HepG2 (cell line): ENCODE measurements at regions not wholly inside any gene's neighbourhood (a gene's known extent, or its start where the extent isn't known, plus 50 kb on each side); places are given as distances from the start of the nearest gene placed in this dataset.

ENCODE experiments used
- ARNT ChIP-seq: fragments of 450-650 bp; IDR thresholded peaks from 2 replicates; pipeline ENCODE4 v1.6.1; 2017
- CBX5 ChIP-seq: sonication (generic); formaldehyde crosslinking; IDR thresholded peaks from 2 replicates; pipeline ENCODE4 v1.4.0; 2020; ENCODE audit warnings: missing genetic modification reagents, borderline replicate concordance
- ERF ChIP-seq: IDR thresholded peaks from 2 replicates; pipeline ENCODE4 v1.6.1; 2018; ENCODE audit warnings: missing biosample characterization, missing genetic modification reagents
- ETV5 ChIP-seq: IDR thresholded peaks from 2 replicates; pipeline ENCODE4 v1.6.1; 2018; ENCODE audit warnings: missing biosample characterization, missing genetic modification reagents, inconsistent platforms, borderline replicate concordance
- FOSL2 ChIP-seq: sonication (generic); formaldehyde crosslinking; IDR thresholded peaks from 2 replicates; pipeline ENCODE4 v1.4.0; 2020; ENCODE audit warnings: missing genetic modification reagents
- GATAD2A ChIP-seq: IDR thresholded peaks from 2 replicates; pipeline ENCODE4 v1.6.1; 2016
- SMC3 ChIP-seq: IDR thresholded peaks from 2 replicates; pipeline ENCODE4 v1.6.1; 2011; ENCODE audit warnings: low read length, improper control_type of control experiment
- TEAD3 ChIP-seq: optimal IDR thresholded peaks from 2 replicates; pipeline ENCODE3; 2016; ENCODE audit warnings: borderline replicate concordance
- THAP11 ChIP-seq: IDR thresholded peaks from 2 replicates; pipeline ENCODE4 v1.6.1; 2016; ENCODE audit warnings: missing biosample characterization, missing genetic modification reagents
- ZNF7 ChIP-seq: IDR thresholded peaks from 2 replicates; pipeline ENCODE4 v1.6.1; 2016; ENCODE audit warnings: missing biosample characterization, missing genetic modification reagents
- TF ChIP-seq, protein P1 (sequence below): sonication (generic); formaldehyde crosslinking; IDR thresholded peaks from 2 replicates; pipeline ENCODE4 v1.9.0; 2021; ENCODE audit warnings: mild to moderate bottlenecking, missing genetic modification reagents
- TF ChIP-seq, protein P2 (sequence below): sonication (generic); formaldehyde crosslinking; conservative IDR thresholded peaks from 2 replicates; pipeline ENCODE4 v1.4.0; 2020; ENCODE audit warnings: missing genetic modification reagents
- TF ChIP-seq, protein P3 (sequence below): IDR thresholded peaks from 2 replicates; pipeline ENCODE4 v1.6.1; 2016; ENCODE audit warnings: mild to moderate bottlenecking
- TF ChIP-seq, protein P4 (sequence below): sonication (generic); formaldehyde crosslinking; IDR thresholded peaks from 2 replicates; pipeline ENCODE4 v1.5.0; 2020; ENCODE audit warnings: mild to moderate bottlenecking, missing genetic modification reagents, moderate library complexity
- TF ChIP-seq, protein P5 (sequence below): sonication (generic); formaldehyde crosslinking; IDR thresholded peaks from 2 replicates; pipeline ENCODE4 v1.5.0; 2020; ENCODE audit warnings: missing genetic modification reagents
- TF ChIP-seq, protein P6 (sequence below): IDR thresholded peaks from 2 replicates; pipeline ENCODE4 v1.6.1; 2018; ENCODE audit warnings: missing genetic modification reagents, mild to moderate bottlenecking, missing compliant biosample characterization

DNA sequence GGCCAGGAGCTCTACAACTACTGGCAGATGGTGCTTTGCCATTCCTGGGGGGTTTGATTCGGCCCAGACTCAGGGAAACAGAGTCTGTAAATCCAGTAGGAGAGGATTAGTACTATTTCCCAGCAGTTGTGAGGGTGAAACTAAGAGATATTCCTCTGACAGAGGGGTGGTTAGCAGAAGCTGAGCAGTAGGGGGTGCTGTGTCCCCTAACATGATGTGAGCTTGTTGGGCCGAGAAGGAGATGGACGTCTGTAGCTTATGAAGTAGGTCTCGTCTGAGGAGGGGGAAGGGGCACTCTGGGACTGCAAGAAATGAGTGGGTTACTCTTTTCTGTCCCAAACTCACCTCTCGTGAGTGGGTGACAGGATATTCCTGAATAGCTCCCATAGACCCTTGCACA lies 179.2 kb upstream of the MBL2 start (continued):
- TF ChIP-seq, protein P1, sequence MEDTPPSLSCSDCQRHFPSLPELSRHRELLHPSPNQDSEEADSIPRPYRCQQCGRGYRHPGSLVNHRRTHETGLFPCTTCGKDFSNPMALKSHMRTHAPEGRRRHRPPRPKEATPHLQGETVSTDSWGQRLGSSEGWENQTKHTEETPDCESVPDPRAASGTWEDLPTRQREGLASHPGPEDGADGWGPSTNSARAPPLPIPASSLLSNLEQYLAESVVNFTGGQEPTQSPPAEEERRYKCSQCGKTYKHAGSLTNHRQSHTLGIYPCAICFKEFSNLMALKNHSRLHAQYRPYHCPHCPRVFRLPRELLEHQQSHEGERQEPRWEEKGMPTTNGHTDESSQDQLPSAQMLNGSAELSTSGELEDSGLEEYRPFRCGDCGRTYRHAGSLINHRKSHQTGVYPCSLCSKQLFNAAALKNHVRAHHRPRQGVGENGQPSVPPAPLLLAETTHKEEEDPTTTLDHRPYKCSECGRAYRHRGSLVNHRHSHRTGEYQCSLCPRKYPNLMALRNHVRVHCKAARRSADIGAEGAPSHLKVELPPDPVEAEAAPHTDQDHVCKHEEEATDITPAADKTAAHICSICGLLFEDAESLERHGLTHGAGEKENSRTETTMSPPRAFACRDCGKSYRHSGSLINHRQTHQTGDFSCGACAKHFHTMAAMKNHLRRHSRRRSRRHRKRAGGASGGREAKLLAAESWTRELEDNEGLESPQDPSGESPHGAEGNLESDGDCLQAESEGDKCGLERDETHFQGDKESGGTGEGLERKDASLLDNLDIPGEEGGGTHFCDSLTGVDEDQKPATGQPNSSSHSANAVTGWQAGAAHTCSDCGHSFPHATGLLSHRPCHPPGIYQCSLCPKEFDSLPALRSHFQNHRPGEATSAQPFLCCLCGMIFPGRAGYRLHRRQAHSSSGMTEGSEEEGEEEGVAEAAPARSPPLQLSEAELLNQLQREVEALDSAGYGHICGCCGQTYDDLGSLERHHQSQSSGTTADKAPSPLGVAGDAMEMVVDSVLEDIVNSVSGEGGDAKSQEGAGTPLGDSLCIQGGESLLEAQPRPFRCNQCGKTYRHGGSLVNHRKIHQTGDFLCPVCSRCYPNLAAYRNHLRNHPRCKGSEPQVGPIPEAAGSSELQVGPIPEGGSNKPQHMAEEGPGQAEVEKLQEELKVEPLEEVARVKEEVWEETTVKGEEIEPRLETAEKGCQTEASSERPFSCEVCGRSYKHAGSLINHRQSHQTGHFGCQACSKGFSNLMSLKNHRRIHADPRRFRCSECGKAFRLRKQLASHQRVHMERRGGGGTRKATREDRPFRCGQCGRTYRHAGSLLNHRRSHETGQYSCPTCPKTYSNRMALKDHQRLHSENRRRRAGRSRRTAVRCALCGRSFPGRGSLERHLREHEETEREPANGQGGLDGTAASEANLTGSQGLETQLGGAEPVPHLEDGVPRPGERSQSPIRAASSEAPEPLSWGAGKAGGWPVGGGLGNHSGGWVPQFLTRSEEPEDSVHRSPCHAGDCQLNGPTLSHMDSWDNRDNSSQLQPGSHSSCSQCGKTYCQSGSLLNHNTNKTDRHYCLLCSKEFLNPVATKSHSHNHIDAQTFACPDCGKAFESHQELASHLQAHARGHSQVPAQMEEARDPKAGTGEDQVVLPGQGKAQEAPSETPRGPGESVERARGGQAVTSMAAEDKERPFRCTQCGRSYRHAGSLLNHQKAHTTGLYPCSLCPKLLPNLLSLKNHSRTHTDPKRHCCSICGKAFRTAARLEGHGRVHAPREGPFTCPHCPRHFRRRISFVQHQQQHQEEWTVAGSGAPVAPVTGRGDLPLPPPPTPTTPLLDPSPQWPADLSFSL (CRISPR knock-in tag): no peak
- TF ChIP-seq GATAD2A (0 out of 2 replicates have a peak, but pooled peaks have one; percentile 21), ERF (peak; percentile 37; the same call in 1 of the 2 replicates), CBX5 (CRISPR knock-in tag) (0 out of 2 replicates have a peak, but pooled peaks have one; percentile 39), SMC3 (peak; percentile 77), THAP11 (0 out of 2 replicates have a peak, but pooled peaks have one; percentile 21), ZNF7 (CRISPR knock-in tag) (no peak), TEAD3 (peak; percentile 30), FOSL2 (CRISPR knock-in tag) (peak; percentile 21; the same call in 1 of the 2 replicates), ARNT (no peak), ETV5 (0 out of 2 replicates have a peak, but pooled peaks have one; percentile 12)
- TF ChIP-seq, protein P2, sequence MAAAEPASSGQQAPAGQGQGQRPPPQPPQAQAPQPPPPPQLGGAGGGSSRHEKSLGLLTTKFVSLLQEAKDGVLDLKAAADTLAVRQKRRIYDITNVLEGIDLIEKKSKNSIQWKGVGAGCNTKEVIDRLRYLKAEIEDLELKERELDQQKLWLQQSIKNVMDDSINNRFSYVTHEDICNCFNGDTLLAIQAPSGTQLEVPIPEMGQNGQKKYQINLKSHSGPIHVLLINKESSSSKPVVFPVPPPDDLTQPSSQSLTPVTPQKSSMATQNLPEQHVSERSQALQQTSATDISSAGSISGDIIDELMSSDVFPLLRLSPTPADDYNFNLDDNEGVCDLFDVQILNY (CRISPR knock-in tag): no peak
- TF ChIP-seq, protein P3, sequence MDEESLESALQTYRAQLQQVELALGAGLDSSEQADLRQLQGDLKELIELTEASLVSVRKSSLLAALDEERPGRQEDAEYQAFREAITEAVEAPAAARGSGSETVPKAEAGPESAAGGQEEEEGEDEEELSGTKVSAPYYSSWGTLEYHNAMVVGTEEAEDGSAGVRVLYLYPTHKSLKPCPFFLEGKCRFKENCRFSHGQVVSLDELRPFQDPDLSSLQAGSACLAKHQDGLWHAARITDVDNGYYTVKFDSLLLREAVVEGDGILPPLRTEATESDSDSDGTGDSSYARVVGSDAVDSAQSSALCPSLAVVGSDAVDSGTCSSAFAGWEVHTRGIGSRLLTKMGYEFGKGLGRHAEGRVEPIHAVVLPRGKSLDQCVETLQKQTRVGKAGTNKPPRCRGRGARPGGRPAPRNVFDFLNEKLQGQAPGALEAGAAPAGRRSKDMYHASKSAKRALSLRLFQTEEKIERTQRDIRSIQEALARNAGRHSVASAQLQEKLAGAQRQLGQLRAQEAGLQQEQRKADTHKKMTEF (CRISPR knock-in tag): 0 out of 2 replicates have a peak, but pooled peaks have one; percentile 40
- TF ChIP-seq, protein P4, sequence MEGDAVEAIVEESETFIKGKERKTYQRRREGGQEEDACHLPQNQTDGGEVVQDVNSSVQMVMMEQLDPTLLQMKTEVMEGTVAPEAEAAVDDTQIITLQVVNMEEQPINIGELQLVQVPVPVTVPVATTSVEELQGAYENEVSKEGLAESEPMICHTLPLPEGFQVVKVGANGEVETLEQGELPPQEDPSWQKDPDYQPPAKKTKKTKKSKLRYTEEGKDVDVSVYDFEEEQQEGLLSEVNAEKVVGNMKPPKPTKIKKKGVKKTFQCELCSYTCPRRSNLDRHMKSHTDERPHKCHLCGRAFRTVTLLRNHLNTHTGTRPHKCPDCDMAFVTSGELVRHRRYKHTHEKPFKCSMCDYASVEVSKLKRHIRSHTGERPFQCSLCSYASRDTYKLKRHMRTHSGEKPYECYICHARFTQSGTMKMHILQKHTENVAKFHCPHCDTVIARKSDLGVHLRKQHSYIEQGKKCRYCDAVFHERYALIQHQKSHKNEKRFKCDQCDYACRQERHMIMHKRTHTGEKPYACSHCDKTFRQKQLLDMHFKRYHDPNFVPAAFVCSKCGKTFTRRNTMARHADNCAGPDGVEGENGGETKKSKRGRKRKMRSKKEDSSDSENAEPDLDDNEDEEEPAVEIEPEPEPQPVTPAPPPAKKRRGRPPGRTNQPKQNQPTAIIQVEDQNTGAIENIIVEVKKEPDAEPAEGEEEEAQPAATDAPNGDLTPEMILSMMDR (CRISPR knock-in tag): peak; percentile 89
- TF ChIP-seq, protein P5, sequence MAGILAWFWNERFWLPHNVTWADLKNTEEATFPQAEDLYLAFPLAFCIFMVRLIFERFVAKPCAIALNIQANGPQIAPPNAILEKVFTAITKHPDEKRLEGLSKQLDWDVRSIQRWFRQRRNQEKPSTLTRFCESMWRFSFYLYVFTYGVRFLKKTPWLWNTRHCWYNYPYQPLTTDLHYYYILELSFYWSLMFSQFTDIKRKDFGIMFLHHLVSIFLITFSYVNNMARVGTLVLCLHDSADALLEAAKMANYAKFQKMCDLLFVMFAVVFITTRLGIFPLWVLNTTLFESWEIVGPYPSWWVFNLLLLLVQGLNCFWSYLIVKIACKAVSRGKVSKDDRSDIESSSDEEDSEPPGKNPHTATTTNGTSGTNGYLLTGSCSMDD (CRISPR knock-in tag): no peak
- TF ChIP-seq, protein P6, sequence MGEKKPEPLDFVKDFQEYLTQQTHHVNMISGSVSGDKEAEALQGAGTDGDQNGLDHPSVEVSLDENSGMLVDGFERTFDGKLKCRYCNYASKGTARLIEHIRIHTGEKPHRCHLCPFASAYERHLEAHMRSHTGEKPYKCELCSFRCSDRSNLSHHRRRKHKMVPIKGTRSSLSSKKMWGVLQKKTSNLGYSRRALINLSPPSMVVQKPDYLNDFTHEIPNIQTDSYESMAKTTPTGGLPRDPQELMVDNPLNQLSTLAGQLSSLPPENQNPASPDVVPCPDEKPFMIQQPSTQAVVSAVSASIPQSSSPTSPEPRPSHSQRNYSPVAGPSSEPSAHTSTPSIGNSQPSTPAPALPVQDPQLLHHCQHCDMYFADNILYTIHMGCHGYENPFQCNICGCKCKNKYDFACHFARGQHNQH: 0 out of 2 replicates have a peak, but pooled peaks have one; percentile 18
